AG04450 (cell line): ENCODE measurements at regions not wholly inside any gene's neighbourhood (a gene's known extent, or its start where the extent isn't known, plus 50 kb on each side); places are given as distances from the start of the nearest gene placed in this dataset.

Experiments
- CTCF ChIA-PET: fragments of 300-600, 350-600 bp; formaldehyde crosslinking; extraction: SDS; loops from one replicate; lab custom pipeline; 2022; ENCODE audit warnings: antibody characterized with exemption, inconsistent platforms; lab: Charles Lee
- POLR2A ChIA-PET: fragments of 350-600 bp; formaldehyde crosslinking; extraction: SDS; loops from one replicate; lab custom pipeline; 2021; ENCODE audit warnings: antibody characterized with exemption, inconsistent platforms; lab: Yijun Ruan, JAX
- DNase-seq: peaks from one replicate; pipeline ENCODE4 v3.0.0-alpha.2; 2011; ENCODE audit warnings: low read depth, low spot score
- H3K27ac ChIP-seq: one replicate; pipeline ENCODE4 v1.5.1; 2012; ENCODE audit warnings: low read depth, low read length, control low read depth
- H3K27me3 ChIP-seq: one replicate; pipeline ENCODE4 v1.6.0; 2012; ENCODE audit warnings: low read length; ENCODE audit not compliant: control insufficient read depth, insufficient read depth
- H3K4me3 ChIP-seq: 2 replicates; pipeline ENCODE4 v1.5.1; 2011; ENCODE audit warnings: mild to moderate bottlenecking, low read depth, low read length, control low read depth
- H3K9me3 ChIP-seq: 2 replicates; pipeline ENCODE4 v1.5.1; 2012; ENCODE audit warnings: low read length; ENCODE audit not compliant: control insufficient read depth, insufficient read depth
- CTCF ChIP-seq: IDR thresholded peaks from 2 replicates; pipeline ENCODE4 v1.5.1; 2011; ENCODE audit warnings: low read depth, low read length, control low read depth, inconsistent platforms

GRCh38 chr4:13092702-13093101 lies 391.4 kb downstream of the RAB28 start:
- H3K4me3 ChIP-seq: no peak overlapping the region
- no peak for TF ChIP-seq CTCF
- H3K27ac ChIP-seq: no peak overlapping the region
- peaks cover 7% of the 10 kb centered on the region; the same call in 1 of the 2 replicates for H3K9me3 ChIP-seq
- no peaks in the 10 kb centered on the region for H3K27me3 ChIP-seq
- no peak for DNase-seq
- ChIA-PET POLR2A (no interaction called here), CTCF (no interaction called here)

- peaks cover 7% of the 10 kb centered on the region; the same call in 1 of the 2 replicates for H3K9me3 ChIP-seq
- no peak overlapping the region for H3K4me3 ChIP-seq
- H3K27ac ChIP-seq: no peak overlapping the region
- no peak for TF ChIP-seq CTCF
- POLR2A ChIA-PET: no interaction called here
- no peaks in the 10 kb centered on the region for H3K27me3 ChIP-seq
- DNase-seq: no peak
- CTCF ChIA-PET: no interaction called here
Measured at GRCh38 chr4:13089659-13089998, 394.5 kb downstream of the RAB28 start.

- ChIA-PET POLR2A (no interaction called here), CTCF (no interaction called here)
- no peak for DNase-seq
- Histone ChIP-seq H3K27me3 (no peaks in the 10 kb centered on the region), H3K4me3 (no peak overlapping the region), H3K27ac (no peak overlapping the region), H3K9me3 (peaks cover 7% of the 10 kb centered on the region; the same call in 1 of the 2 replicates)
- TF ChIP-seq CTCF: no peak
Measured at GRCh38 chr4:13088726-13089658, 395.1 kb downstream of the RAB28 start.

GRCh38 chr4:13087041-13087440 lies 397.1 kb downstream of the RAB28 start:
- Histone ChIP-seq H3K4me3 (no peak overlapping the region), H3K27ac (no peak overlapping the region), H3K27me3 (no peaks in the 10 kb centered on the region), H3K9me3 (peaks cover 2% of the 10 kb centered on the region; the same call in 1 of the 2 replicates)
- POLR2A ChIA-PET: no interaction called here
- no peak for DNase-seq
- CTCF ChIA-PET: no interaction called here
- TF ChIP-seq CTCF: no peak

- H3K27ac ChIP-seq: no peak overlapping the region
- POLR2A ChIA-PET: no interaction called here
- CTCF ChIA-PET: no interaction called here
- H3K4me3 ChIP-seq: no peak overlapping the region
- peaks cover 7% of the 10 kb centered on the region; the same call in 1 of the 2 replicates for H3K9me3 ChIP-seq
- no peak for DNase-seq
- no peaks in the 10 kb centered on the region for H3K27me3 ChIP-seq
- TF ChIP-seq CTCF: no peak
Measured at GRCh38 chr4:13084210-13084609, 399.9 kb downstream of the RAB28 start.
